ENCODE measurements at regions not wholly inside any gene's neighbourhood (a gene's known extent, or its start where the extent isn't known, plus 50 kb on each side); places are given as distances from the start of the nearest gene placed in this dataset.

DNA sequence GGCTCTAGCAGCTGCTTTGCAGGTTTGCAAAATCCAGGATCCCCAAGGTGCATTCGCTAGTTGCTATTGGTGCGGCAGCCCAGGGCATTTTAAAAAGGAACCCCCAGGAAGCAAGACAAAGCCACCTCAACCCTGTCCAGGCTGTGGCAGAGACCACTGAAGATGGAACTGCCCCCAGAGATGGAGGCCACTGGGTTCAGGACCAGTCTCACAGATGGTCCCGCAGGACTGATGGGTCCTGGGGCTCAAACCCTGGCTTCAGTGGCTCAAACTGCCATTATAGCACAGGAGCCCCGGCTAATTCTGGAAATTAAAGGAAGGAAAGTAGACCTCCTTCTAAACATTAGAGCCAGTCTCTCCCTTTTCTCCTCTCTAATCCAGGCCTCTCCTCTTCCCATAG, 79.8 kb upstream of the TSPAN11 start:
- peaks cover 3% of the 10 kb centered on the region for H3K27me3 Mint-ChIP-seq (ENCODE audit: low read depth, poor library complexity)
- DNase-seq: no peak
- H3K4me1 Mint-ChIP-seq: peaks cover 18% of the 10 kb centered on the region
- no peak overlapping the region for H3K4me3 Mint-ChIP-seq
- no peaks in the 10 kb centered on the region for H3K9me3 Mint-ChIP-seq
- TF ChIP-seq CTCF (IDR thresholded peaks at IDR 0.05): no peak
- H3K27ac Mint-ChIP-seq: no peak overlapping the region
- no peaks in the 10 kb centered on the region for H3K36me3 Mint-ChIP-seq (ENCODE audit: low read depth)

GRCh38 chr12:30845676-30846075, 80.9 kb upstream of the TSPAN11 start:
- DNase-seq: no peak
- H3K9me3 Mint-ChIP-seq: no peaks in the 10 kb centered on the region
- no peaks in the 10 kb centered on the region for H3K36me3 Mint-ChIP-seq (ENCODE audit: low read depth)
- TF ChIP-seq CTCF (IDR thresholded peaks at IDR 0.05): no peak
- H3K4me3 Mint-ChIP-seq: no peak overlapping the region
- H3K4me1 Mint-ChIP-seq: peaks cover 21% of the 10 kb centered on the region
- H3K27me3 Mint-ChIP-seq (ENCODE audit: low read depth, poor library complexity): peaks cover 4% of the 10 kb centered on the region
- H3K27ac Mint-ChIP-seq: no peak overlapping the region

DNA sequence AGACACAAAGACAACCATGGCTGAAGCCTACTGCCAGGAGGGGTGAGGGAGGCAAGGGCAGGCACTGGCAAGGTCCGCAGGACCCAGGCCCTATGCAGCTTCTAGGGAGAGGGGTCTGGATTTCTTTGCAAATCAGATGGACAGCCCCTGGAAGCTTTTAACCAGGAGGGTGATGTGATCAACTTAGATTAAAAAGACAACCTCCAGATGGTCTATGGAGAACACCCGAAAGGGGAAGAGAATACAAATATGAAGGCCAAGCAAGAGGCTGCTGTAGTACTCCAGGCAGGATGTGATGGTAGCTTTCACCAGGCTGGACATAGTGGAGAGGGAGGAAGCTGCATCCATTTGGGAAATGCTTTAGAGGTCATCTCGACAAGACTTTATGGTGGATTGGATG, 83.3 kb upstream of the TSPAN11 start:
- no peak for TF ChIP-seq CTCF (IDR thresholded peaks at IDR 0.05)
- no peak overlapping the region for H3K27ac Mint-ChIP-seq
- H3K4me1 Mint-ChIP-seq: peaks cover 23% of the 10 kb centered on the region
- H3K27me3 Mint-ChIP-seq (ENCODE audit: low read depth, poor library complexity): peaks cover 4% of the 10 kb centered on the region
- H3K4me3 Mint-ChIP-seq: no peak overlapping the region
- DNase-seq: no peak
- H3K36me3 Mint-ChIP-seq (ENCODE audit: low read depth): no peaks in the 10 kb centered on the region
- no peaks in the 10 kb centered on the region for H3K9me3 Mint-ChIP-seq

- Mint-ChIP-seq H3K9me3 (no peaks in the 10 kb centered on the region), H3K4me1 (peaks cover 23% of the 10 kb centered on the region), H3K27me3 (ENCODE audit: low read depth, poor library complexity) (peaks cover 14% of the 10 kb centered on the region), H3K4me3 (no peak overlapping the region), H3K27ac (no peak overlapping the region), H3K36me3 (ENCODE audit: low read depth) (no peaks in the 10 kb centered on the region)
- no peak for TF ChIP-seq CTCF (IDR thresholded peaks at IDR 0.05)
- no peak for DNase-seq
Measured at GRCh38 chr12:30840715-30841114, 85.8 kb upstream of the TSPAN11 start.

DNA sequence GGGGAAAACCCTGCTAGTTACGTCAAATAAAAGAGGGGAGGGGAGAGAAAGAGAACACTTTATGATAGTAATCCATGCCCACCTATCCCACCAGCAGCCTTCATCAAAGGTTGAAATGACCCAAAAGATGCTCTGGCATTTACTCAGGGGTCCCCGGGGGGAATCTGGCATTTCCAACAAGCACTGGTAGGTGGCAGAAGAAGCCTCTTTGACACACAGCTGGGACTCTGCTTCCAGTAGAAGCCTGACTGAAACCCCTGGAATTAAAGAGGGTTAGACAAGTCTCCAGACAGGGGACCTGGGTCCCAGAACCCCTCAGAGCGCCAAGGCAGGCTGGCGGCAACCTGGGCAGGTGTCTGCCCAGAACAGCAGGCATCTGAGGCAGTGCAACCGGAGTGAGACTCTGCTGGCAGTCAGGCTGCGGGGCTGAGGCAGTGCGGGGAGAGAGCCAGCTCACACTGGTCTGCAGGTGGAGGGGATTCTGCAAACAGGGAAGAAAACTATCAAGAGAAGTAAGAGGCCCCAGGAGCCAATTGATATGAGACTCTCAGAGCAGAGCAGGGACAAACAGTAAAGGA, 85.0 kb upstream of the CAPRIN2 start:
- Mint-ChIP-seq H3K4me3 (no peak overlapping the region), H3K27ac (peak overlapping the region; percentile 79), H3K4me1 (peaks cover 23% of the 10 kb centered on the region), H3K9me3 (no peaks in the 10 kb centered on the region), H3K36me3 (ENCODE audit: low read depth) (no peaks in the 10 kb centered on the region), H3K27me3 (ENCODE audit: low read depth, poor library complexity) (peaks cover 19% of the 10 kb centered on the region)
- DNase-seq: no peak
- TF ChIP-seq CTCF (IDR thresholded peaks at IDR 0.05): no peak

DNA sequence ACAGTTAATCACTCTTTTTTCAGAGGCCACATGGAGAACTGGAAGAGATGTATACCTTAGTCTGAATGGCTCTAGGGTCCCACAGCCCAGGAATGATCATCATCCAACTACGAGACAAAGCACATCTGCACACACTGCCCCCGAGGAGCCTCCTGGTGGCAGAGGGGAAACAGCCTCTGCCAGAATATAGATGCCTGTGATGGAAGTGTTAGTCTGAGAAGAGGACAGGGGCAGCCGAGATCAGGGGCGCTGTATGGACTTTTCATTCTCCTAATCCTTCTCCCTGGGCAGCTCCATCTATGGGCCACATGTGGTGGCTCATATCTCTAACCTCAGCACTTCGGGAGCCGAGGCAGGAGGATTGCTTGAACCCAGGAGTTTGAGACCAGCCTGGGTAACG, 82.8 kb upstream of the CAPRIN2 start:
- no peak for TF ChIP-seq CTCF (IDR thresholded peaks at IDR 0.05)
- Mint-ChIP-seq H3K9me3 (peaks cover 6% of the 10 kb centered on the region), H3K27ac (no peak overlapping the region), H3K27me3 (ENCODE audit: low read depth, poor library complexity) (peaks cover 22% of the 10 kb centered on the region), H3K36me3 (ENCODE audit: low read depth) (no peaks in the 10 kb centered on the region), H3K4me3 (no peak overlapping the region), H3K4me1 (peaks cover 17% of the 10 kb centered on the region)
- no peak for DNase-seq
